GM18861 (cell line): ENCODE measurements at regions not wholly inside any gene's neighbourhood (a gene's known extent, or its start where the extent isn't known, plus 50 kb on each side); places are given as distances from the start of the nearest gene placed in this dataset.

ENCODE experiments used
- ATAC-seq: cut with Tn5 transposase; IDR thresholded peaks from one replicate; pipeline ENCODE4 v1.9.1; 2021; ENCODE audit not compliant: unreplicated experiment

DNA sequence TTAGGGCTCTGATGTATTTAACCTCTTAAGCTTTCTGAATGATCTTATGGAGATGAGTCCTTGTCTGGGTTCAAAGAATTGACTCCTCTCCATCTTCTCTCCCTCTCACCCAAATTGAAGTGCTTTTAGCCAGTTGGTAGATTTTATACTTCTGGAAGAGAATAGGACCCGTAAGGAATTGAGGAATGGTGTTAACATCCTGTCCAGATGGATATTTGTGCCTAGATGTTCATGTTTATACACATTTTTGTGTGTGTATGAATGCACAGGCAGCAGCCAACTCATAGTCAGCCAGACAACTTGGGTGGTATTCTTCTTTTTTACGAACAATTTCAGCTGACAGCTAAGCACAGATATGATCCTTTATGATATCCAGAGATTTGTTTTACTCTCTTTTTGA, 449.6 kb upstream of the RGS6 start:
- ATAC-seq: no peak

DNA sequence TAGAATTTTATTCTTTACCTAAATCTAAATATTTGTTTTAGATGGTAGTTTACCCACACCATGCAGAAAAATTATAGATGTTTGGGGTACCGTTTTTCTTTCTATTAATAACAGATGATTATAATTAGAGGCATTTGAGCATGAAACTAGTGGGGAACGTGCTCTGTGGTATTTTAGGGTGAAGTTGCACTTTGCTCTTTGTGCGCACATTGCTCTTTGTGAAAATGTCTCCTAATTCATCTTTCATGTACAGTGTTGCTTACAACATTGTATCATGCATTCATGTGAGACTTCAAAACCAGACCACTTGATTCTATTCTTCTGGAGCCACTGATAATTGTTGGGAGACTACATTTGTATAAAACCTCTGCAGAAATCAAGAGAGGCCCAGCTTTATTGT, 449.1 kb upstream of the RGS6 start:
- no peak for ATAC-seq

DNA sequence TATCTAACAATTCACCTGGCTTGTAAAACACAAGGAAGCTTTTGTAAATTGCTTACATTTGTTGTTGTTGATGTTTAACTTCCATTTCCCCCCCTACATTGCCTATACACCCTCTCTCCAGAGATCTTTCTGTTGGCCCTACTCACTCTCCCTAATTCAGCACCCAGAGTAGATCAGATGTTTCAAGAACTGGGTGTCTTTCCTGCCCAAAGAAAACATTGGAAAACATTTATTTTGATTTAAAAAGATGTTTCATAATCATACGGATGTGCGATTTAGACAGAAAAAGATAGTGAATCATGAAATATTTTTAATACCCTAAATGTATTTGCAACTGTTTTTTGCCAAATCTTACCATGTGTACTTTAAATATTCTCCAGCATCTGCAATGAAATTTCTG, 446.4 kb upstream of the RGS6 start:
- no peak for ATAC-seq

DNA sequence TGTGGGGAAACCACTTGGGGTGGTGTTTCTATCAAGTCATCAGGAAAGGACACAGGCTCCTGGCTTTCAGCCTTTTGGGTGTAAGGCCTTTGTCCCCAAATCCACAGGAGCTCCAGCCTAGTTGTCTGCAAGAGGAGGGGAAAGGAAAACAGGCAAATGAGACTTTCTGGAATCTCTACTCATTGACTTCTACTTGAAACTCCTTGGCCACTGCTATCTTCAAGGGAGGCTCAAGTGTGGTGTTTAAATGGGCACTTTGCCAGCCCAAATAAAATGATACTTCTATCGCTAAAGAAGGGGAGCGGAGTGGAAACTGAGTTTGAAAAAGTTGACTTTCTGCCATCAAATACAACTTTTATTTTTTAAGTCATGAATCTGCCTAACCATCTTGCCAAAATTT, 445.9 kb upstream of the RGS6 start:
- ATAC-seq: no peak

DNA sequence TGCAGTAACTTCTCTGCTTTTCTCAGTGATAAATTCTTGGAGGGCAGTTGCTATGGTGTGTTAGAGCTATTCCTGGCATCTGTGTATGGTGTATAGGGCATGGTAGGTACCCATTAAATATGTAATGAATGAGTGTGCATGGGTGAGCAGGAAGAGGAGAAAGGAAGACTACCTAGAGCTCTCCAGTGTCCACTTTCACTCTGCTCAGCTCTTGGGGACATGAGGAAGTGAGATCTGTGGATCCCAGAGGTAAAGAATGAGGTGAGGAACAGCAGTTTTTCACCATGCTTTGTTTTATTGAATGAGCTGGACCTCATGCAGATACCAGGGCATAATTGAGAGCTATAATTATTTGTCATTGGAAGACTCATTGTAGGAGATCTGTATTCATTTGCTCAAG, 444.8 kb upstream of the RGS6 start:
- no peak for ATAC-seq

GRCh38 chr14:71487941-71488340, 444.3 kb upstream of the RGS6 start:
- ATAC-seq: no peak

DNA sequence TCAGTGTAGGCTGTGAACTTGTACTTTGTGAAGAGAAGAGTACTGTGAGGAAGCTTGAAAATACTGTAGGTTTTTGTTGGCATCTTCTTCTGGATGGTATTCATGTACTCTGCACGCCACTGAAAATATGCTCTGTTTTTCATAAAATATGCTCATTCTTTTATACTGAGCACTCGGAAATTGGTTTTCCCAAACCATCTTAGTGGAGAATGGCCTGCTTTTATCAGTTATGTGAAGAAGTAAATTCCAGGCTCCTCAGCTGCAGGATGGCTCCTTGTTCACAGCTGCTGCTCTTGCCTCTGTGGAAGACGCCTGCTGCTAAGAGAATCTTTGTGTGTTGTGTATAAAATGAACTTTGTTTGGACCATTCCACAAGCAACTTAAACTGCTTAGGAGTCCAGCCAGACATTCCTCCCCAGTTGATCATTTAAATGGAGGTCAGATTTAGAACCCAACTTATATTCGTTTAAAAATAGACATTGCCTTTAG, 443.5 kb upstream of the RGS6 start:
- ATAC-seq: no peak

DNA sequence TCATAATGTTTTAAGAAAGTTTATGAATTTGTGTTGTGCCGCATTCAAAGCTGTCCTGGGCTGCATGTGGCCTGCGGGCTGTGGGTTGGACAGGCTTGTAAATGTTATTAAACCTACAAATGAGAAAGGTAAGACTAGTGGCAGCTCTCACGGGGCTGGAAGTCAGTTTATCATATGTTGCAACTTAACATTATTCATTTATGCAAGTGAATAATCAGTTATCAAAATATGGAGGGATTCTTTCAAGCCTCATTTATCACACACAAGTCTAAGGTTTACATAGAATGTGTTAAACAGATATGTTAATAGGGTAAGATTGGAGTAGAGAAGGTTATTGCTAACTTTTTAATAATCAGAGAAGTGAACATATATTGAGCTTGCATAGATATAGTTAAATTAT, 442.5 kb upstream of the RGS6 start:
- ATAC-seq: no peak

- ATAC-seq: no peak
Observed at GRCh38 chr14:71491931-71492330, 440.3 kb upstream of the RGS6 start.

DNA sequence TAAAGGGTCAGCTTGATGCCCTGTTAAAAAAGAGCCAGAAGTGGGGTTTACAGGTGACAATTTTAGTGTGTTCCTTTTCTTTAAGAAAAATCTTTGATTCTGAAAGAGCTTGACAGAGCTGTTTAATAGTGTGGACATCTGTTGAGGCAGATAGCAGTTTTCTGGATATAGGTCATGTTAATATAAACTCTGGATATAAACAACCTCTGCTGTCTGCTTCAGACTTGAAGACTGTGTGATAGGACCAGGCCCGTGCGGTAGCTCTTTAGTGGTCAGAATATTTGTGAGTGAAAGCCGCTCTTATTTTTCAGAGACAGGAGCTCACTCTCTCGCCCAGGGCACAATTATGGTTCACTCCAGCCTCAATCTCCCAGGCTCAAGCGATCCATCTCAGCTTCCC, 439.9 kb upstream of the RGS6 start:
- no peak for ATAC-seq

DNA sequence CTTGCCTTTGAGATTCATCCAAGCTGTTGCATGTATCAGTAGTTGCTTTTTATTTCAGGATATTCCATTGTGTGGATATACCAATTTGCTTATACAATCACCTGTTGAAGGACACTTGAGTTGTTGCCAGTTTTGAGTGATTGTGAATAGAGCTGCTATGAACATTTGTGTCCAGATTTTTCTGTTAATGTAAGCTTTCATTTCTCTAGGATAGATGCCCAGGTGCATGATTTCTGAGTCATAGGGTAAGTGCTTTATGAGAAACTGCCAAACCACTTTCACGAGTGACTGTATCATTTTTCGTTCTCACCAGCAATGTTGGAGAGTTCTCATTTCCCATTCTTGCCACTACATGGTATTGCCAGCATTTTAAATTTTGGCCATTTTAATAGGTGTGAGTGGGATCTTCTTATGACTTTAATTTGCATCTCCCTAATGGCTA, 434.6 kb upstream of the RGS6 start:
- peak; percentile 69 for ATAC-seq

DNA sequence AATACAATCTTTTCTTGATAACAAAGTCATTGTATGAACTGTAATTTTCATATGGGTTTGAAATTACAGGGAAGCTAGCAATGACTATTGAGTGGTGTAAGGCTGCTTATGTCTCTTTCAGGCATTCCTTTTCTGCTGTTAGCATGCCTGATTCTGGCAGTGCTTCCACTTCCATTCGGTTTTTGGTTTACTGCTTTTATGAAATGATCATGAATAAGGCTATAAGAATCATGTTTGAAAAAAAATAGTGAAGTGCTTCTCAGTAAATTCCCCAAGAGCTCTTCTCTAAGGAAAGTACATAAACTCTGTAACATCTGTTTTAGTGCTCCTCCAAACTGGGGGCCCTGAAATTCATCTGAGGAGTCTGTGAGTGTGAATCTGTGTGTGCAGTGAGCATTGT, 434.0 kb upstream of the RGS6 start:
- ATAC-seq: peak; percentile 8

- ATAC-seq: no peak
Observed at GRCh38 chr14:71499018-71499417, 433.2 kb upstream of the RGS6 start.

DNA sequence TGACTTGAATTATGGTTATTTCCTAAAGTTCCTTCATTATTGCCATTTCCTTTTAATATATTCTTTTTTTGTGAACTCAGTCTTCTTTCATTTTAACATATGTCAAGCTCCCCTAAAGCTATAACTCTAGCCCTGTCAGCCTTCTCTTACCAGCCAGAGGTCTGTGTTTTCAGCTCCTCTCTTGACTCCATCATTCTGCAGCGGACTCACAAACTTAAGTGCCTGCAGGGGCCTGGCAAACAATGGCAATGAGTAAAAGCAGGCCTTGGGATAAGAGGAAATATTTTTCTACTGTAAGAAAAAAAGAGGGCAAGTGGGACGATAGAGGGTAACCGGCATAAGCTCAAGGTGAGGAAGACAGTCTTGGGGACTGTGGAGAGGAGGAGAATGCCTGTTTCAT, 424.5 kb upstream of the RGS6 start:
- no peak for ATAC-seq

DNA sequence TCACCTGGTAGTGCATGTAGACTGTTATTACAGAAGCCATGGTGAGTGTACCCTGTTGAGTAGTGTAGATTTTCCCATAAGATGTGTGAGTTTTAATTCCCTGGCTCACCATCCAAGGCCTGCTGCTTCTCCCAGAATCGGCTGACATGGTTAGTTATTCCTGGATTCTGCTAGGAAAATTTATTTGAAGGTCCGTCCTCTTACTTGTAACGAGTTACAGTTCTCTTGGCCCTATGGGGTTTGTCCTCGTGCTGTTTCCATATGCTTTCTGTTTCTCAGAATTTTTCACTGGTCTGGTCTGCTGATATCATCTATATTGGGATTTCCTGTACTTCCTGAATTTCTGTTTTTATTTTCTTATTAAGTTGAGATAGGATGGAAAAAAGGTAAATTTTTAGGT, 423.3 kb upstream of the RGS6 start:
- no peak for ATAC-seq

- no peak for ATAC-seq
Observed at GRCh38 chr14:71511152-71511551, 421.1 kb upstream of the RGS6 start.

DNA sequence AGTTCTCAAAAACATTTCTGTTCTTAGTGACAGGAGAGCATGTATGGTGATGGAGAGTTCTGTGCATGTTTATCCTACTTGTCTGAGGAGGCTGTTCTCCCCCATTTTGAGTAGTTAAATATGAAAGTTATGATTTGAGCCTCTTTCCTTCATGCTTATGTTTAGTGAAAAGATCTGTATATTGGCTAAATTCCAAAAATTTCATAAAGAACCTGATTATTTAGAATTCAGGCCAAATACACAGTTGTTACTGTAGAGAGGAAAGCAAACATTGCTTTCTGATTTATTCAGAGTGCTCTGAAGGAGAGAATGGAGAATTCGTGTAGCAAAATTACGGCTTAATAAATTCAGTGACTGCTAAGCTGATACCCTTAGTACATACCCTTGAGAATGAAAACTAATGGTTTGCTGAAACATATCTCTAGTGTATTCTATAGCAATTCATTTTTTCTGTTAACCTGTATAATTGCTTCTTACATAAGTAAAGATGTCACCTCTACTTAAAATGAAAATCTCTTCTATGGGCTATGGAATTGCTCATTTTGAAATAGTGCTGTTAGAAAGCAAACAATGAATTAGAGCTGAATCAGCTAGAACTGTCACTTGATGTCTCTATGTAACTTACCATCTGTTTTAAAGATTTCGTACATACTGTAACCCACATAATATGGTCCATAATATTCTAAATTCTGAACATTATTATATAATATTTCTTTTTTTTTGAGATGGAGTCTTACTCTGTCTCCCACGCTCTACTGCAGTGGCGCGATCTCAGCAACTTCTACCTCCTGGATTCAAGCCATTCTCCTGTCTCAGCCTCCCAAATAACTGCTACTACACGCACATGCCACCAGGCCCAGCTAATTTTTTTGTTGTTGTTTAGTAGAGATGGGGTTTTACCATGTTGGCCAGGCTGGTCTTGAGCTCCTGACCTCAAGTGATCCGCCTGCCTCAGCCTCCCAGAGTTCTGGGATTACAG, 417.0 kb upstream of the RGS6 start:
- ATAC-seq: no peak

DNA sequence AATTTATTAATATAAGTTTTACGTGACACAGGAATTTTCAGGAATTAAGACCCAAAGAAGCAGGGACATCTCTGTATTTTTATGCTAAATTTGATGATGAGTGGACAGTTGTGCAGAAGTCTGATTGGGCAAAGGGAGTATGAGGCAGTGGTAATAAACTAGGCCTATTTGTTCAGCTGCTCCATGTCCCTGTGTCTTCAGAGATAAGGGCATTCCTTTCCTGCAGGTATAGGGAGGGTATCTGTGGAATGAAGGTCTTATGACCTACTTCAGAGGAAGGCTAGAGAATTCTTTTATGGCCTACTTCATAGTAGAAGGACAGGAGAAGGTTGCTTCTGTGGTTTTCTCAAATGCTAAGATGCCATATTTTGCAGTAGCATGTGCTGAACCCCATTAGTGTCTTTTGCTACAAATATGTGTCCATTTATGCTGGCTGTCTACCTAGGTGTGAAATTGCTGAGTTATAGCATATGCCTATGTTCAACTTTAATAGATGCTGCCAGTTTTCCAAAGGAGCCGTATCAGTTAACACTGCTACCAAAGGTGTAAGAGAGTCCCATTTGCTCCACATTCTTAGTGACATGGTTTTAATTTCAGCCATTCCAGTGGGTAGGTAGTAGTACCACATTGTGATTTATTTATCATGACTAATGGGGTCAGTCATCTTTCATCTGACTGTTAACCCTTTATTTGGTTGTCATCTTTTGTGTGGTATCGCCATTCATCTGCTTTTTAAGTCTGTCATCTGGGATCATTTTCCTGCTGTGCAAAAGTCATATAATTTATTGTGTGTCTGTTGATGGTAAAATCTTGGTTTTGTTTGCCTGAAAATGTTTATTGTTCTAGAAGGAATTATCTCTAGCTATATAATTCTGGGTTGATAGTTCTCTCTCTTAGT, 410.7 kb upstream of the RGS6 start:
- ATAC-seq: no peak

DNA sequence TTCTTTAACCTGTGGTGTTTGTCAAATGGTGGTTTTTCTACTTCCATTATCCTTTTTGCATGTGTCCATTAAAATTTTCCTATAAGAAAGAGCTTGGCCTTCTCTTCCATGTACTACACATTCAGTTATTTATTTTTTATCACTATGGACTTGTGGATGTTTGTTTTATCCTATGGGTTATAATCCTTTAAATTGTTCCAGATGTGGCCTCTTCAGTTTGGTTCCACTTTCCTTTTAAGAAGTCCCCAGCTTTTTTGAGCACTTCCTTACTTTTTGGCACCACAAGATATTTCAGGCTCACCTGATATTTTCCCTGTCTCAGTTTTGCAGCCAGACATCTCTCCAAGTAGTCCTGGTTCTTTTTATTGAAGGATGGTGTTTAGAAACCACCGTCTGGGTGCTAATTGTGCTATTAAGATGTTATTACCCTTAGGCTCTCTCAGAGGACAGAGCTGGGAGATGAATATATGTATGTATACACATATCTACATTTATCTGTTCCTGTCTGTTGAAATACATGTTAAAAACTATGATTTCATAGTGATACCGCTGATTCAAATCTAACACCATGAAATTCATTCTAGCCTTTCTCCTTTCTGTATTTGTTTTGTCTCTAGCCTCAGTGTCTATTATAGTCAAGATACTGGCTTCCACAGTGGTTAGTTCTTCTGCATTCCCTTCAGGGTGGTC, 408.5 kb upstream of the RGS6 start:
- peak; percentile 76 for ATAC-seq

DNA sequence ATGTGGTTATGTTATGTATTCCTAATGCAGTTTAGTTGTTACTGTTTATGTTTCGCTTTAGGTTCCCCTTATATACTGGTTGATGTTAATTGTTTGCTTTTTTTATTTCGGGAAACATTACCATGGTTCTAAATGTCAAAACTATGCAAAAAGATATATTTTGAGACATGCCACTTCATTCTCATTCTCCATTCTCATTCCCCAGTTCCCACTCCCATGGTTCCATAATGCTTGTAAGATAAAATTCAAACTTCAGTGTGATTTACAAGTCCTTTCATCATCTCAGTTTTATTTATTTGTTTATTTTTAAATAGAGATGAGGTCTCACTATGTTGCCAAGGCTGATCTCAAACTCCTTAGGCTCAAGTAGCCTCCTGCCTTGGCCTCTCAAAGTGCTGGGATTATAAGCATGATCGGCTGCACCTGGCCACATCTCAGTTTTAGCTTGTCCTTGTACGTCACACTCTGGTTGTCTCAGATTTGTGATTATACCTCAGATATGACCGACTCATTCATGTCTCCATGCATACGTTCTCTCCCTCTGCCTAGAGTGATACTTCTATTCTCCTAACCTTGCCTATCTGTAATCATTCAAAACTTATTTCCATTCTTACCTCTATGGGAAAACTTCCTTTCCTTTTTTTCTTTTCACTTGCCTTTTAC, 407.8 kb upstream of the RGS6 start:
- no peak for ATAC-seq
